ENCODE measurements at regions not wholly inside any gene's neighbourhood (a gene's known extent, or its start where the extent isn't known, plus 50 kb on each side); places are given as distances from the start of the nearest gene placed in this dataset.
A peak's percentile ranks its signal among the peaks of the same experiment; 100 is the strongest.

DNA sequence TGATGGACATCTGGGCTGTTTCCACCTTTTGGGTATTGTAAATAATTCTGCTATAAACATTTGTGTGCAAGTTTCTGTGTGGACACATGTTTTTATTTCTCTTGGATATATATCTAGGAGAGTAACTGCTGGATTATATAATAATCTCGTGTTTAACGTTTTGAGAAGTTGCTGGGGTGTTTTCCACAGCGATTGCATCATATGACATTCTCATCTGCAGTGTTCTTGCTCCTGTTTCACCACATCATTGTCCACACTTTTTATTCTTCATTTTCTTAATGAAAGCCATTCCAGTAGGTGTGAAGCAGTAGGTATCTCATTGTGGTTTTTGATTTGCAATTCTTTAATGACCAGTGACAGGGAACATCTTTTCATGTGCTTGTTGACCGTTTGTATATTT, 56.9 kb upstream of the ALKAL2 start:
- H3K4me3 Mint-ChIP-seq, result no peak overlapping the region
- peaks cover 7% of the 10 kb centered on the region for H3K27me3 Mint-ChIP-seq (ENCODE audit: low read depth, poor library complexity)
- DNase-seq, result no peak
- H3K9me3 Mint-ChIP-seq, result peaks cover under 1% of the 10 kb centered on the region
- no peaks in the 10 kb centered on the region for H3K36me3 Mint-ChIP-seq (ENCODE audit: low read depth)
- peaks cover 7% of the 10 kb centered on the region for H3K4me1 Mint-ChIP-seq
- H3K27ac Mint-ChIP-seq, result no peak overlapping the region
- TF ChIP-seq, protein P1, sequence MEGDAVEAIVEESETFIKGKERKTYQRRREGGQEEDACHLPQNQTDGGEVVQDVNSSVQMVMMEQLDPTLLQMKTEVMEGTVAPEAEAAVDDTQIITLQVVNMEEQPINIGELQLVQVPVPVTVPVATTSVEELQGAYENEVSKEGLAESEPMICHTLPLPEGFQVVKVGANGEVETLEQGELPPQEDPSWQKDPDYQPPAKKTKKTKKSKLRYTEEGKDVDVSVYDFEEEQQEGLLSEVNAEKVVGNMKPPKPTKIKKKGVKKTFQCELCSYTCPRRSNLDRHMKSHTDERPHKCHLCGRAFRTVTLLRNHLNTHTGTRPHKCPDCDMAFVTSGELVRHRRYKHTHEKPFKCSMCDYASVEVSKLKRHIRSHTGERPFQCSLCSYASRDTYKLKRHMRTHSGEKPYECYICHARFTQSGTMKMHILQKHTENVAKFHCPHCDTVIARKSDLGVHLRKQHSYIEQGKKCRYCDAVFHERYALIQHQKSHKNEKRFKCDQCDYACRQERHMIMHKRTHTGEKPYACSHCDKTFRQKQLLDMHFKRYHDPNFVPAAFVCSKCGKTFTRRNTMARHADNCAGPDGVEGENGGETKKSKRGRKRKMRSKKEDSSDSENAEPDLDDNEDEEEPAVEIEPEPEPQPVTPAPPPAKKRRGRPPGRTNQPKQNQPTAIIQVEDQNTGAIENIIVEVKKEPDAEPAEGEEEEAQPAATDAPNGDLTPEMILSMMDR (IDR thresholded peaks at IDR 0.05), result no peak

DNA sequence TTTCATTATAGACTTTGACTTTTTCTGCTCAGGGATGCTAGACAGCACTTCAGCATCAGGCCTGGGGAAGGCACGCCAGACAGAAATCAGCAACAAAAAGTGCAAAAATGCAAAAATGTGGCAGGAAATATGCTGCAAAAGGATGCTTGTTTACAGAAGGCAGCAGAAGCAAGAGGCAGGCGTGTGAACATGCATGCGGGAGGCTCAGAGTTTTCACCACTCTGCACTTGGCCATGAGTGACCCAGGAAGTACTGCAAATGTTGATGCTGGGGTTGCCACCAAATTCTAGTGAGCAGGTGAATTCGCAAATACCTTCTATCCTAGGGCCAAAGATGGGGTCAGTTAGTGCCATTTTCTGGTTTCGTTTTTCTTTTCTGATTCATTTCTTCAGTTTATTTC, 55.5 kb upstream of the ALKAL2 start:
- peaks cover 13% of the 10 kb centered on the region for H3K9me3 Mint-ChIP-seq

DNA sequence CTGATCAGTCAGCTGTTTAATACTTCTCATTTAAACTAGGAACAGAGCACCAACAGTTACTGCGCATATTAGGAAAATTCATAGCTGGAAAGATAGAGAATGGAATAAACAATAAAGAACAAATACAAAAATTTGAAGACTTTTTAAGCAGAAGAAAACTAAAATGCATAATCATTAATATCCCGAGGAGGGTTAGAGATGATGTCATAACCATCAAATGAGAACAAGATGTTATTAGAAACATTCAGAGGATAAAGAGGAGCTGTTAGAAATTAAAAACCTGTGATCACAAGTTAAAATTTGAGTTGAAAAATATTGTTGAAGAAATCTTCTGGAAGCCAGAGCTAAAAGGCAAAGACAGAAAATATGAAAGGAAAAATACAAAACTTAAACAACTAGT, 54.0 kb upstream of the ALKAL2 start:
- no peak for DNase-seq
- TF ChIP-seq, protein P1 (IDR thresholded peaks at IDR 0.05), result no peak
- peak overlapping the region; percentile 28 for H3K27ac Mint-ChIP-seq
- no peak overlapping the region for H3K4me3 Mint-ChIP-seq
- peaks cover 7% of the 10 kb centered on the region for H3K4me1 Mint-ChIP-seq
- peaks cover 12% of the 10 kb centered on the region for H3K27me3 Mint-ChIP-seq (ENCODE audit: low read depth, poor library complexity)
- H3K9me3 Mint-ChIP-seq, result peaks cover 28% of the 10 kb centered on the region
- H3K36me3 Mint-ChIP-seq (ENCODE audit: low read depth), result peaks cover 5% of the 10 kb centered on the region

More for the DNA sequence above, 55.5 kb upstream of the ALKAL2 start:
- Mint-ChIP-seq H3K36me3 (ENCODE audit: low read depth) (no peaks in the 10 kb centered on the region), H3K4me3 (no peak overlapping the region), H3K4me1 (peaks cover 7% of the 10 kb centered on the region), H3K27ac (no peak overlapping the region), H3K27me3 (ENCODE audit: low read depth, poor library complexity) (peaks cover 8% of the 10 kb centered on the region)
- TF ChIP-seq, protein P1 (IDR thresholded peaks at IDR 0.05), result no peak
- DNase-seq, result no peak

DNA sequence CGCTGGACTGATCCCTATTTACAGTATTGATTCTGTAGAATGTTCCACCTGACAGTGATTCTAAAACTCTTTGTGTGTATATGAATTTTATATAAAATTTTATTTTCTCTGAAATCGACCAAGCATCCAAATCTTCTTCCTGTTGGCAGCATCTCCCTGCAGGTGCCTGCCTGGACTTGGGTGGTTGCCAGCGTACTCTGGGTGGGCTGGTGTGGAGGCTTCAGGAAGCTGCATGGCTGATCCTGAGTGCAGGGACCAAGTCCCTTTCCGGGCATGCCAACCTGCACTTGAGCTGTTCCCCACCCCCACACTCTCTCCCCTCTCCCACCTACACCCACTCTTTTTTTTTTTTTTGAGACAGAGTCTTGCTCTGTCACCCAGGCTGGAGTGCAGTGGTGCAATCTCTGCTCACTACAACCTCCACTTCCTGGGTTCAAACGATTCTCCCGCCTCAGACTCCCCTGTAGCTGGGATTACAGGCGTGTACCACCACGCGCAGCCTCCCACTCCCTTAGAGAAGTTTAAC, 53.2 kb upstream of the ALKAL2 start:
- Mint-ChIP-seq H3K9me3 (peaks cover 35% of the 10 kb centered on the region), H3K4me3 (no peak overlapping the region), H3K27me3 (ENCODE audit: low read depth, poor library complexity) (peaks cover 14% of the 10 kb centered on the region), H3K27ac (no peak overlapping the region), H3K4me1 (peaks cover 7% of the 10 kb centered on the region), H3K36me3 (ENCODE audit: low read depth) (peaks cover 6% of the 10 kb centered on the region)
- TF ChIP-seq, protein P1 (IDR thresholded peaks at IDR 0.05), result no peak
- no peak for DNase-seq

Data from nephron progenitor cell (in vitro differentiated cells).